HG03066 (cell line): ENCODE measurements at regions not wholly inside any gene's neighbourhood (a gene's known extent, or its start where the extent isn't known, plus 50 kb on each side); places are given as distances from the start of the nearest gene placed in this dataset.

ENCODE experiments used
- ATAC-seq: cut with Tn5 transposase; IDR thresholded peaks from one replicate; pipeline ENCODE4 v1.9.1; 2021; ENCODE audit warnings: low read depth; ENCODE audit not compliant: unreplicated experiment

DNA sequence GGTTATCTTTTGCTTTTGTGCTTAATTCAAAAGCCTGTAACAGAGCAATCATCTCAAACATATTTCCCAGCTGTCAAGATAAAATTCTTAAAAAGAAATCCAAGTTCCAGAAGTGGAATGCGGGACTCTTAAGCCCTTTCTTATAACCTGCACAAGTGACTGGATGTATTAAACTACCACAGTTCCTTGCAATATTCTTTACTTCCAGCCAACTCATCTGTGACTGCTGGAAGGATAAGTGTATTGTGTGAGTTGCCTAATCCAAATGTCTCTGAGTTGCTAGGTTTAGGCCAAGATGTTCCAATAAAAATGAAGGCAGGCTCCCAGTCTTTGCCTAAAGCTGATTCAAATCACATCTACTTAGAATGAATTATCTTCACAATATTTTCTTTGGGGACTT, 159.2 kb upstream of the SLC24A2 start:
- ATAC-seq: no peak

DNA sequence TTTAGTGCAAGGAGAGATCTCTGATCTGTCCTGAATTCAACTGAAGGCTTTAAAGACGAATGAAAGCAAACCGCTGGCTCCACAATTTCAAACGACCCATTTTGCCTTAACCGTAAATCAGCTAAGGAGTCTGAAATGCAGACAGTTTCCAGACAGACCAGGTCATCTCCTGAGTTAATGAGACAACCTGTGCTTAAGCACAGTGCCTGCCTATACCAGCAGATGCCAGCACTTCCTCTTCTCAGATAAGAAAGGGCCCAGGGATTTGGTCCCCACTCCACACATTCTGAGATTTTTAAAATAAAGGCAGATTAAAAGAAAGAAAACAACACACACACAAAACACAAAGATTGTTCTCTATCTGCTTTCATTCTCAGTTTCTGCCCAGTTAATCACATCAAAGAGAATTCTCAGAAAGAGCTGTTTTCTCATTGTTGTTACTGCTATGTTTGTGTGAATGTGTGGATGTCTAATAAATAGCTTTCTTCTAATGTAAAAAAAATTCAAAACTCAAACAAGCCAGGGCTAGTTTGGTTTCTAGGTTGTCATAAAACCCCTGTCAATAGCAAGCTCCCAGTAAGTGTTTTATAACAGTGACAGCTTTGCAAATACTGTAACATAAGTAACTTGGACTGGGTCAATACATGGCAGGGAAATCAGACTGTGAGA, 157.7 kb upstream of the SLC24A2 start:
- ATAC-seq: no peak

DNA sequence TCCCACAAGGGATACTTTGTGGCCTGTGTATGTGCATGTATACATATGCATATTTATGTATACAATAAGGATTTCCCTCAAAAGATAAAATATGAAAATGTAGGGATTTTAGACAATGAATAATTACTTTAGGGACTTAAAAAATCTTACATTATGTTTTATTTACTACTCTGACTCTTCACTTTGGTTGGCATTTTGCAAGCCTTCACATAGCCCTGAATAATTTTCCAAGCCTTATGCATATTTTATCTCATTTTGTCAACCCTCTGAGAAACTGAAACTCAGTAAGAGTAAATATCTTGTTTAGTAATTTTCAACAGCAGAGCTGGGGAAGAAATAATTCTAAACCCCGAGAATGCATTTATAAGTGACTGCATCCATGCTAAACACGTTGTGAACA, 153.0 kb upstream of the SLC24A2 start:
- ATAC-seq: no peak

DNA sequence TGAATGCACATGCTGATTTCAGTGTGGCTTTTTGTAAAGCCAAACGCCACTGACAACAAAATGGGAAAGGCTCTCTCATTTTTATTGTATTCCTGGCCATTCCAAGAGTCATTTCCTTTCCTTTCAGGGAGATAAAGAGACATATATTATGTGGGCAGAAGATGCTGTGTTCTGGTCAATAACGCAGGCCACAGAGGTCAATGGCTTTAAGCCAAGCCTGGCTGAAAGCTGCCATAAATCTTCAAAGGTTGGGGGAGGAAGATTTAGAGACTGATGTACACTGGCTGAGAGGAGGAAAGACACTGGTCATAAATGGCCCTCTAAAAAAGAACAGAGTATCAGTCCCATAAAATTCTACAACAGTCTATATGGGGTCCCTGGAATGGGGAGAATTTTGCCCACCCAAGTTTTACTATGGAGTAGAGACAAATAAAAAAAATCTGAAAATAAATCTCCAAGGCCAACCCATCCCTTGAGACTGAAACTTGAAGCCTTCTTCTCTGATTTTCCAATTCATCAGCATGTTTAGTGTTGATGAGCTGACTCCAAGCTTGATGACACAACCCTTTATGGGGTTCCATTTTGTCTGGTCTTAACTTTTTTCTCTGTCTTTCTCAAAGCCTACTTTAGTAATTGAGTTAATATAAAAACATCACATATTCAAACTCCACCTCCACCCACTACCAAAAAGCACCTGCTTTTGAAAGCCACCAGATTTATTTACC, 152.1 kb upstream of the SLC24A2 start:
- ATAC-seq: no peak

DNA sequence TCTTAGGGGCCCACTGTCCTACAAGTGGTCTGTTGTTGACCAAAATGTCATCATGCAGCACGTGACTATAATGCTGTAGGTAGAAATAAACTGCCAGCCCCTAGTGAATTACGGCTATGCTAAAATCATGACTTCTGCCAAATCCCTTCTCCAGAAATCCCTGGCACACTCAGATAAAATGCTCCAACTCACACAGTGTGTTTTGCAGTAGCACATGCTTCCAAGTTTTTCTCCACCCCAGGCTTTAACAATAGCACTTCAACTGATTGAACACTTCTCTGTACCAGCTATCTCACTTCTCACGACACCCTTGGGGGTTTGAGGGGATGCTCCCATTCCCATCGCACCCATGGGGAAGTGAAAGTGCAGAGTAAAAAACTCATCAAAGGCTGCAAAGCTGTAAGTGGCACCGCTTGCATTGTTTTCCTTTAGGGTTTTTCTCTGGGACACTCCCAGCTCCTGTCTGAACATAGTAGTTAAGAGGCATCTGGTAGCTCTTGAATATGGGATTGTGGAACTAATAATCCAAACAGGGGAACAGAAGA, 151.0 kb upstream of the SLC24A2 start:
- ATAC-seq: no peak

DNA sequence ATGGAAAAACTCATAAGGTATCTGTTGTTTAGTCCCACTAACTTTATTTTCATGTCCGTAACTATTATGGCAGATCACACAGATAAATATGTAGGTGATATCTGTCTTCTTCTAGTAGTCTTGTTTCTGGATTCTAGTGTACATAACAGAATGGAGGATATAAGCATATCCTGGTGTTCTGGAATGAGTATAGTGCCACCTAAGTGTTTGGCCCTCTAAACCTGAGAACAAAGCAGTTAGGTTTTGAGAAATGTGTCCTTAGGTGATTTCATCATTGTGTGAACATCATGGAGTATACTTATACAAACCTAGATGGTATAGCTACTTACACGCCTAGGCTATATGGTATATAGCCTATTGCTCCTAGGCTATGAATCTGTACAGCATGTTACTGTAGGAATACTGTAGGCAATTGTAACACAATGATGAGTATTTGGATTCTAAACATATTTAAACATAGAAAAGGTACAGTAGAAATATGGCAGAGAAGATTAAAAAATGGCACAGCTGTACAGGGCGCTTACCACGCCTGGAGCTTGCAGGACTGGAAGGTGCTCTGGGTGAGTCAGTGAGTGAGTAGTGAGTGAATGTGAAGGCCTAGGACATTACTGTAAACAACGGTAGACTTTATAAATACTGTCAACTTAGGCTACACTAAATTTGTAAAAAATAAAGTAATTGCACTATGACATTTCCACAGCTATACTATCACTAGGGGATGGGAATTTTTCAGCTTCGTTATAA, 150.3 kb upstream of the SLC24A2 start:
- ATAC-seq: no peak

DNA sequence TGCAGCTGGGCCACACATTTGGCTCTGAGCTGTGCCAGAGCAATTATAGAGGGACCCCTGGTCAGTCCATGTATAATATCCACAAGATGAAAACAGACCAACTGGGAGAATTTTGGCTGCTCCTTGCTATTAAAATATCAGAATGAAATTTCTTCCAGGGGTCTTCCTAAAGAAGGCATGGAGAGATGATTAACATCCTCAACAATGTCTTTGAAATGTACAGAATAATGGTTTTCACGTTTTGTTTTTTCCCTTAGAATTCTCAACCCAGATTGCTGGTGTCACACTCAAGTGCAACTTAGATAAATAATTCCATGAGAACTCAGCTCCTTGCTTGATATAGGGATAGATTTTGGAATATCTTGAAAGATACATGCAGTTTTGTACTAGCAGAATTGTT, 148.3 kb upstream of the SLC24A2 start:
- no peak for ATAC-seq

DNA sequence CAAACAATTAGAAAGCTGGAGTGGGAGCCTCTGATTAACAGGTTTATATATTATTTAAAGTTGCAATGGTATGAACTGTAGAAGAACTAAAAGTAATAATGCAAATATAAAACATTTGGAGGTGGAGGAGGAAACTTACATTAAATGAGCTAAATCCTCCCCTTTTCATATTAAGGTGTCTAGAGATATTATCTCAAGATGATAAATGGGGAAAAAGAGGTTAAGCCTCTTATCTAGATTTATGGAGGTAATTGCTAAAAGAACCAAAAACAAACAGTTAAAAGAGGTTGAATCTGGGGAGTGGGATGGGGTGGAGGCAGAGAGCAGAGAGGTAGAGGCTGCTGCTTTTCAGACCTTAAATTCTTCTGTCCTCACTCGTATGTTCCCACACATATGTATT, 147.8 kb upstream of the SLC24A2 start:
- no peak for ATAC-seq

DNA sequence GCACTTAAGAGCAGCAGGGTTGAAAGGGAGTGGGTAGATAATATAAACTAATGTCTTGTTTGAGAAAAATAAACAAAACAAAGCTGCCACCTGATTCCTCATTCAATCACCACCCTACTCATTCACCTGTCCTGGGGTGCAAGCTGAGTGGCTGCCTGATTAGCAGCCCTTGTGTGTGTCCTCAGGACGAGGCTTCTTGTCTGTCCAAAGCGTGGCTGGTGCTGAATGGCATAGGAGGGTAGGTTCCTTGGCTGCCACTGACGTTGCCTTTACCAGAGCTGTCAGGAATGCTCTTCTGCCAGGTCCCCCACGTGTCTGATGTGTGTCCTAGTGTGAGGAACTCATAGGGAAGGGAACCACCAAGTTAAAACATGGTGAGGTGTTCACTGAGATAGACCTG, 146.6 kb upstream of the SLC24A2 start:
- no peak for ATAC-seq

DNA sequence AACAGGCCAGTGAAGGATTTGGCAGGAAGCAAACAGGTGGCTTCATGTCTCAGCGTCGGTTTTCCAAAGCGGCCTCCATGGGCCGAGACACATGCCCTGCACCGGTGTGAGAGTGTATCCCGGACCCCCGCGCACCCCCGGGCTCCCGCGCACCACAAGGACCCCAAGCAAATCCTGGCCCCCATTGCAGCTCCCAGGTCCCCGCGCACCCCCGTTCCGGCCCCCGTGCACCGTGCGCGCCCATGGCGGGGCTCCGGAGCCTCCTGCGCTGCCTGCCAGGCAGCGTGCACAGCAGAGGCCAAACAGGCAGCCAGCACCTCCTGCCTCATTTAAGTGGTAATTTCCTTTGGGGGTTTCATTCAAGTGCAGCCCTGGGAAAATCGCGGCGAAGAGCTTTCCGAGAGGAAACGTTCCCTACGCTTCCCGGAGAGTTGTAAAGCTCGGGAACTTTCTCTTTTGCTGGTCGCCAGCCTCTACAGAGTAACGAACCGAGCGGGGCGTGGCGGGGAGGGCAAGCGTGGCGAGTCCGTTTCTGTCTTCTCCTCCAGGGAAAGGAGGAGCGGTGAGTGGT, 145.5 kb upstream of the SLC24A2 start:
- no peak for ATAC-seq

DNA sequence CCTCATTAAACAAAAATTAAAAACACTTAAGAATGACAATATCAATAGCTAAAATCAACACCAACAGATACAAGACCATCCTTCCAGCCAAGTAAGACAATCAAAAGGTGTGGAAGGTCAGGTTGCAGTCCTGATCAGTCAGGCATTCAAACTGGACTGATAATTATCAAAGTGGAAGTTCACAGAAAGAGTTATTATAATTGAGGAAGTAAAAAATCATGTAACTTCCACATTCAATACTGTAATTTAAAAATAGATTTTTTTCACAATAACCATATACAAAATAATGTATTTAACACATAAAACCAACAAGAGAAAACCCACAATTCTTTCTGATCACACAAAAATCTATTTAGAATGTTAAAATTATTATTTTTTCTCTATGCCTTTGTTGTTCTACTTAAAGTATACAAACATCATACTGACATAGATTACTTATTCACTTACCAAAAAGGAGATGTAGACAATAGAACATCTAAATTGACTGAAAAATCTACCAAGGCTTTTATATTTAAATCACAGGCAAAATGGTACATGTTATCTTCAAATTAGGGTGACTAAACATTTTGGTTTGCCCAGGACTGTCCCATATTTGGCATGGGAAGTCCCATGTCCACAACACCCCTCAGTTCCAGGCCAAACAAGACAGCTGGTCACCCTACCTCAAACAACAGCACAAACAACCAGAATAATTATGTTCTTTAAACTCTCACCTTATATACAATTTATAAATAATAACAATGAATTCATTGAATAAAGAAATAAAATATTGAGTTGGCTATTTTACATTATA, 142.5 kb upstream of the SLC24A2 start:
- no peak for ATAC-seq

DNA sequence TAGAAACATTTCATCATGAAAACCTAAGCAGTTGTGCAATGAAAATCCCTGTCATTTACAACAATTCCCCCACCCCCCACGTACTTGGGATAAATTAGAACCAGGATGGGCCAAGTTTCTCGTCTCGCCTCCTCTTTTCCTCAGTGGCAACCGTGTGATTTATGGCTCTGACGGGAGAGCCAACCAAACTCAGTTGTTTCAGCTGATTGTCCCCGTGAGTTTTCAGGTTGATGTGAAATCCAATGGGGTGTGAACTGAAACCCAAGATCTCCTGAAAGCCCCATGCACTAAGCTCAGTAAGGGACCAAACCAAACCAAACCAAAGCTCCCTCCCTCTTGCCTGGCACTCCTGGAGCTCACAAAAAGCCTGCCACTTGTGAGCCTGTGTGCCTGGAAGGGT, 138.7 kb upstream of the SLC24A2 start:
- ATAC-seq: no peak

DNA sequence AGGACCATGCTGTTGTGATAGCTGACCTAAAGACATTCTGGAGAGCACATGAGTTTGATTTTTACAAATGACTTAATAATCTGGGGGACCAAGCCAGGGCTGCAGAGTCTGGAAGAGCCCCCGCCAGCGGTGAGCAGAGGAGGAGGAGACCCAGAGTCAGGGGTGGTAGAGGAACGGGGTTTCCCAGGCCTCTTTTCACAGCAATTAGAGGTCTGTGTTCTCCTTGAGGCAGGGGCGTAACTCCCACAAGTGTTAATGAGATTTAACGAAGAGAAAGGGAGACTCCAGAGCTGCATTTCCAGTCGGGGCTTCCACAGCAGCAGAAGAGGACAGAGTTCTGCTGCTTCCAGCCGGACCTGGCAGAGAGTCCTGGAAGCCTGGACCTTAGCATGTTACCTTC, 137.9 kb upstream of the SLC24A2 start:
- no peak for ATAC-seq

DNA sequence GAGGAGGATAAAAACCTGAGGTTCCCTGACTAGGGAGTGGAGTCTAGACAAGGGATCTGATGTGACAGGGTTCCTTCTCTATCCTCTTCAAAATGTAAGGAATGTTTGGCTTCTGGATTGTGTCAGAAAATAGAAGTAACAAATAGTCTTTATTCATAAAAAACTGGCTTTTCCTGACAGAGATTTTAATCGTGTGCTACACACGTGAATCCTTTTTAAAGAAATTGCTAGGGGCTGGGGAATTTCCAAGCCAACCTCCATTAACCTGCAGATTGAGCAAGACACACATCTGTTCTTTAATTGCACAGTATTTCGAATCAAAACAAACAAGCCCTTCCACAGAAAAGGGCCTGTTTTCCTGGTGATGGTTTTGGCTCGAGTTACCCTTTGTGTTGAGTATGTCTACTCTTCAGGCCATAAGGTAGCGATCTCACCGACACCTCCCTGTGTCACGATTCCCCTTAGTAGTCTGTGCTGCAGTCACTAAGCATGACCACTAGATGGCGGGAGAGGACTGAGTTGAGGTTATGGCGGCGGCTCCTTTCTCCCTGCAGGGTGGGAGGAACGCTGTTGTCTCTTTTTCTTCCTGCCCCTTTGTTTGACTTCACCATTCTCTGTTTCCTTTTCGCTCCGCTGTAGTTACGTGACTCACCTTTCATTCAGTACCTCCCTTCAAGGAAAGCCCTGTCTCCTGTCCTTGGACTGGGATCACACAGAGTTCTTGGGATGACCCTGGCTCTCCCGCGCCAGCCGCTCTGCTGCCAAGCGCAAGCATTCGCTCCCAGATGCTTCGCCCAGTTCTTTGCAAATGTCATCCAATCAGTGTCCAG, 137.1 kb upstream of the SLC24A2 start:
- ATAC-seq: peak; percentile 92

DNA sequence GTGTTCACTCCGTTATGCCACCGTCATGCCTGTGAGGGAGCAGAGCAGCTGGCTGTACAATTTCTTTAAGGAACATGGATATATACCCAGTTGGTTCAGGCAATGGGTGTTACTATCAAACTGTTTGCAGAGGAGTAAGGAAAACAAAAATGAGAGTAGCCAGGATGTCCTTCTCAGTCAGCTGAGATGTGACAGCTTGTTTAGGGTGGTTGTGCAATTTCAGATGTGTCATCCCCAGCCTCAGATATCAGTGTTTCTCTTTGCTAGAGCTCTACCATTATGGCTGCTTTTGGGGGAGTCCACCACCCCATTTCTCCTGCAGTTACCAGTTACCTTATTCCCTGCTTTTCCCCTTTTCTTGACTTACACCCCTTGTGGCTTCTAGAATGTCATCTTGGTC, 135.2 kb upstream of the SLC24A2 start:
- no peak for ATAC-seq

DNA sequence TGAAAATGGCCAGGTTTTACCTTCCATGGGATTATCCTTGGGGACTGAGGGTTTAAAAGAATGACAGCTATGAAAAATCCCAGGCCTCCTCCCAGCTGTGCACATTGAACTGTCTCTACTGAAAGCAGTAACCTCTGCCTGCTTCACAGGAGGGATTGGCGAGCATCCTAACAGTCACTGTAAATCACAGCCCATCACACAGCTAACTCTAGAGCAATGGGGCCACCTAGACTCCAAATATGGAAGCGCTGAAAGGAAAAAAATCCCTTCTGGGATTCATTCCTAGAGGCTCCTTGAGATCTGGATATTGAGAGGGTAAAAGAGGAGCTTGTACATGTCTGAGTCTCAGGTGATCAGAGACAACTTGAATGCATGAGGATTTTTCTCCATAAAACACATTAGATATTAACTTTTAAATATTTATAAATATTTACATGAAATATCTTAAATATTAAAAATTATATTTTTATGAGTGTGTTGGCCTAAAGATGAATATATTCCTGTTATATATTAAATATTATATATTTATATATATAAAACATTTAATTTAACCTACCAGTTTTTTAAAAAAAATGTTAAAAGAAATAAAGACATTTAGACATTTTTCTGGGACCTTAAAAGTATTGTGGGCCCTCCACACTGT, 133.8 kb upstream of the SLC24A2 start:
- ATAC-seq: no peak

DNA sequence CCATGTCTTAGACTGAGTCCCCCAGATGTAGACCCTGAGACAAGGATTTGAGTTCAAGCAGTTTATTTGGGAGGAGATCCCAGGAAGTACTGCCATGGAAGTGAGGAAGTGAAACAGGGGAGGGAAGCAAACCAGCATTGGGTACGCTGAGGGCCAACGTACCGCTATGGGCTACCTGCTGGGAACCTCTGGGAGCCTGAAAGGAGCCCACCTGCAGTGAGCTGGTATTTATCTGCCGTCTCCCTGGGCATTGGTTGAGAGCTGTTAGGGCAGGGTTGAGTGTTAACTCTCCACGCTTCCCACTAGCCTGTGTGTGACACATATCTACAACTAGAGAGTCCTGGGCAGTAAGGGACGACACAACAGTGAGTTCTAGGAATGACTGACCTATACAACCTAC, 131.6 kb upstream of the SLC24A2 start:
- ATAC-seq: no peak

DNA sequence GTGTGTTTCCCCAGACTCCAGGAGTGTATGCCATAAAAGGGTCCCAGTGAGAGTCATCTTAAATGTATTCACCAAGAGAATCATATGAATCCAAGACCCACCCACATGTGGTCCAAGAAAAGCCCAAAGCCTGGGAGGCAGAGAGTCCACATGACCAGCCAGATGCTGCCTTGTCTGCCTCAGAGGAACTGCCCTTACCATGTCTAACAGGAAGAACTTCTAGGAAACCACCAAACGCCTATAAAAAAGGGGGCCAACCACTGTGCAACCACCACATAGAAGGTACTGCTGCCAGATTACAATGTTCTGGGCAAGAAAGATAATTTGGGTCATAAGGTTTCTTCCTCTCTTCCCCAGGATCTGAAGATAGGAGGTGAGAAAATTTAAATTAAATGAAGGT, 129.8 kb upstream of the SLC24A2 start:
- ATAC-seq: no peak

DNA sequence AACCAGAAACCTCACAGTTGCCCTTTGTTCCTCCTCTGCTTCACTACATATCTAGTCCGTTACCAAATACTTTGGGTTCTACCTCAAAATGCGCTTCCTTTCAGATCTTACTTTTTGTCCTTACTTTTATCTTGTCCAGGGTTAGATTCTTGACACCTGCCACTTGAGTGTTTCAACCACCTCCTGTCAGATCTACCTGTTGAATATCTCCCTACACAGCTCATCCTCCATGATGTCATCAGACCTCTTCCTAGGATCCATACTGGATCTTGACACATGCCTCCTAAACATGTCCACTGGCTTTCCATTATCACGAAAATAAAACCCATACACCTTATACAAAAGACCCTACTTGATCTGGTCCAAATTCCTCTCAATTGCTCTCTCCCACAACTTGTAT, 125.2 kb upstream of the SLC24A2 start:
- no peak for ATAC-seq
